HCT116 (cell line): ENCODE measurements at regions not wholly inside any gene's neighbourhood (a gene's known extent, or its start where the extent isn't known, plus 50 kb on each side); places are given as distances from the start of the nearest gene placed in this dataset.

ENCODE experiments used
- EGR1 ChIP-seq: IDR thresholded peaks from 2 replicates; pipeline ENCODE4 v1.6.1; 2012; ENCODE audit warnings: low read depth
- EZH2 ChIP-seq: fragments of 200-600 bp; sonication (generic); IDR thresholded peaks from 2 replicates; pipeline ENCODE4 v1.6.1; 2017; ENCODE audit warnings: antibody characterized with exemption, mixed run types
- EZH2phosphoT487 ChIP-seq: fragments of 200-600 bp; IDR thresholded peaks from 2 replicates; pipeline ENCODE4 v1.6.1; 2018; ENCODE audit warnings: antibody characterized with exemption, borderline replicate concordance
- POLR2A ChIP-seq: IDR thresholded peaks from 2 replicates; pipeline ENCODE4 v1.7.0; 2011; ENCODE audit warnings: borderline replicate concordance; ENCODE audit not compliant: insufficient read depth, insufficient read length; ENCODE audit errors: extremely low read depth
- POLR2AphosphoS5 ChIP-seq: IDR thresholded peaks from 2 replicates; pipeline ENCODE4 v1.6.1; 2011; ENCODE audit warnings: mild to moderate bottlenecking, low read depth, low read length, moderate library complexity
- RAD21 ChIP-seq: IDR thresholded peaks from 2 replicates; pipeline ENCODE4 v1.6.1; 2012; ENCODE audit warnings: low read depth, mild to moderate bottlenecking
- SIN3A ChIP-seq: IDR thresholded peaks from 2 replicates; pipeline ENCODE4 v1.6.1; 2012; ENCODE audit warnings: low read depth
- YY1 ChIP-seq: IDR thresholded peaks from 2 replicates; pipeline ENCODE4 v1.6.1; 2011; ENCODE audit warnings: low read length, low read depth, moderate library complexity, mild to moderate bottlenecking; ENCODE audit not compliant: insufficient replicate concordance; ENCODE audit errors: extremely low read depth
- ZFX ChIP-seq: fragments of 450-650 bp; IDR thresholded peaks from 2 replicates; pipeline ENCODE4 v1.6.1; 2017
- ZNF274 ChIP-seq: fragments of 200-500 bp; sonication (Bioruptor generic); IDR thresholded peaks from 2 replicates; pipeline ENCODE4 v1.6.1; 2014; ENCODE audit warnings: mild to moderate bottlenecking, low read depth, low read length, inconsistent platforms
- TF ChIP-seq, protein P1 (sequence below), 3 experiments: fragments of 200-600 bp in 1 of 3; sonication (generic) in 1 of 3; IDR thresholded peaks in 2 of 3; conservative IDR thresholded peaks in 1 of 3; 2 replicates each; pipeline ENCODE4 v1.5.1; 2012 to 2017; ENCODE audit warnings: low read depth in 2 of 3, low read length in 2 of 3, antibody characterized with exemption in 1 of 3, borderline replicate concordance in 1 of 3, control low read depth in 1 of 3, mild to moderate bottlenecking in 1 of 3, mixed read lengths in 1 of 3, mixed run types in 1 of 3, moderate library complexity in 1 of 3; ENCODE audit not compliant: insufficient read depth in 1 of 3

DNA sequence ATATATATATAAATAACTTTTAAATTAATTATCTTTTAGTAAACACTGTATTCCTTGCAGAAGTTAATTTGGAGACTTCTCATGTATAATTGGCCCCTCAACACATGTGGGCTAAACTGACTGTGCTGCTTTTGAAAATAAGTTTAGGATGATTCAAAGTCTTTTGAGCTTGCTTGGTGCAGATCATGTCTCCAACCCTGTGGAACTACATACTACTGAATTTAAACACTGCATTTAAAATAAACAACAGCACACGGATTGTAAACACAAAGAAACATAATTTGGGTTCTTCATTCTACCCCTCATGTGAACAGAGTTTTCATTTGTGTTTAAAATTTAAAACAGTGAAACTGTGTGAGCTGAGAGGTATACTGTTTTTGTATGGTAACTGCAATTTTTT, 167.7 kb downstream of the DDX1 start:
- TF ChIP-seq, protein P1, sequence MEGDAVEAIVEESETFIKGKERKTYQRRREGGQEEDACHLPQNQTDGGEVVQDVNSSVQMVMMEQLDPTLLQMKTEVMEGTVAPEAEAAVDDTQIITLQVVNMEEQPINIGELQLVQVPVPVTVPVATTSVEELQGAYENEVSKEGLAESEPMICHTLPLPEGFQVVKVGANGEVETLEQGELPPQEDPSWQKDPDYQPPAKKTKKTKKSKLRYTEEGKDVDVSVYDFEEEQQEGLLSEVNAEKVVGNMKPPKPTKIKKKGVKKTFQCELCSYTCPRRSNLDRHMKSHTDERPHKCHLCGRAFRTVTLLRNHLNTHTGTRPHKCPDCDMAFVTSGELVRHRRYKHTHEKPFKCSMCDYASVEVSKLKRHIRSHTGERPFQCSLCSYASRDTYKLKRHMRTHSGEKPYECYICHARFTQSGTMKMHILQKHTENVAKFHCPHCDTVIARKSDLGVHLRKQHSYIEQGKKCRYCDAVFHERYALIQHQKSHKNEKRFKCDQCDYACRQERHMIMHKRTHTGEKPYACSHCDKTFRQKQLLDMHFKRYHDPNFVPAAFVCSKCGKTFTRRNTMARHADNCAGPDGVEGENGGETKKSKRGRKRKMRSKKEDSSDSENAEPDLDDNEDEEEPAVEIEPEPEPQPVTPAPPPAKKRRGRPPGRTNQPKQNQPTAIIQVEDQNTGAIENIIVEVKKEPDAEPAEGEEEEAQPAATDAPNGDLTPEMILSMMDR (IDR thresholded peaks at IDR 0.05 in 2 of 3, conservative IDR thresholded peaks at IDR 0.05 in 1 of 3; ENCODE audit: borderline replicate concordance in 1 of 3, insufficient read depth in 1 of 3, low read depth in 2 of 3, low read length in 2 of 3) = no peak
- TF ChIP-seq POLR2A (no peak), ZNF274 (no peak), EZH2 (no peak), YY1 (no peak), RAD21 (no peak), POLR2AphosphoS5 (no peak), SIN3A (no peak), ZFX (no peak), EGR1 (no peak), EZH2phosphoT487 (no peak)
